WERI-Rb-1 (cell line): ENCODE measurements at regions not wholly inside any gene's neighbourhood (a gene's known extent, or its start where the extent isn't known, plus 50 kb on each side); places are given as distances from the start of the nearest gene placed in this dataset.

Experiments
- DNase-seq: peaks from one replicate; pipeline ENCODE4 v3.0.0-alpha.2; 2020
- H3K27ac ChIP-seq: fragments of 250-450 bp; sonication (Bioruptor Pico); 2 replicates; pipeline ENCODE4 v1.5.1; 2020; ENCODE audit warnings: mild to moderate bottlenecking, moderate library complexity
- H3K27me3 ChIP-seq: fragments of 250-450 bp; sonication (Bioruptor Pico); 2 replicates; pipeline ENCODE4 v1.5.1; 2021; ENCODE audit warnings: mild to moderate bottlenecking, low read depth, moderate library complexity; ENCODE audit not compliant: insufficient read depth, severe bottlenecking
- H3K36me3 ChIP-seq: fragments of 250-450 bp; sonication (Bioruptor Pico); 2 replicates; pipeline ENCODE4 v1.5.1; 2020; ENCODE audit warnings: mild to moderate bottlenecking, moderate library complexity
- H3K4me3 ChIP-seq: 2 replicates; pipeline ENCODE4 v1.5.1; 2011; ENCODE audit warnings: low read depth, mild to moderate bottlenecking, control low read depth, low read length
- H3K9me3 ChIP-seq: fragments of 250-450 bp; sonication (Bioruptor Pico); 2 replicates; pipeline ENCODE4 v1.5.1; 2021; ENCODE audit warnings: mild to moderate bottlenecking, moderate library complexity; ENCODE audit not compliant: severe bottlenecking
- CTCF ChIP-seq: IDR thresholded peaks from 2 replicates; pipeline ENCODE4 v1.5.1; 2011; ENCODE audit warnings: low read depth, mild to moderate bottlenecking, control low read depth, inconsistent platforms, low read length

DNA sequence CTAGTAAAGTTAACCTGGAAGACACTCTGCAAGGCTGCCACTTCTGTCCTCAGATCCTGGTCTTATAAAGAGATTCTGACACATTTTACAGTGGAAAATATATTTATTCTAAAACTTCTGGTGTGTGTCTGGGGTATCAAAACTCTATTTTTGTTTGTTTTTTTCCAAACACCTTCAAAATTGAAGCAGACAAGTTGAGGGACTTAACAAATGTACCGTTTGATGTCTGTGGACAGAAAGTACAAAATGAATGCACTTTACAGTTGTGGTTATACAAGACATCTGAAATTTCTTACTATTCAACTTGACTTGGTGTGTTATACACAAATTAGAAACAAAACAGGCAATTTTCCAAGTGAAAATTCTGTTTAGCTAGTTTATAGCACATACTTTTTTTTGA, 823.2 kb upstream of the SALL3 start:
- Histone ChIP-seq H3K27ac (no peak overlapping the region), H3K36me3 (no peaks in the 10 kb centered on the region), H3K27me3 (no peaks in the 10 kb centered on the region), H3K4me3 (no peak overlapping the region), H3K9me3 (no peaks in the 10 kb centered on the region)
- no peak for DNase-seq
- no peak for TF ChIP-seq CTCF

DNA sequence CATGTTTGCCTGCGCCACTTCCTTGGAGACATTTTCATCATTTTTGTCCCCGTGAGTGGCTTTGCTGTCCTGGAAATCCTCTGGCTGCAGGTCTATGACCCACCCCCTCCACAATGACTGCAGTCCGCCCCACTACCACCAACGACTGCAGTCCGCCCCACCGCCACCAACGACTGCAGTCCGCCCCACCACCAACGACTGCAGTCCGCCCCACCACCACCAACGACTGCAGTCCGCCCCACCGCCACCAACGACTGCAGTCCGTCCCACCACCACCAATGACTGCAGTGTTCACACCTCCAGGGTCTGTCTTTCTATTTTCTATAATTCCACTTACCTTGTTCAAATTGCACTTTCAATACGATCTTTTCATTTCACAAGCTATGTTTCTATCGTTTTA, 820.7 kb upstream of the SALL3 start:
- Histone ChIP-seq H3K36me3 (no peaks in the 10 kb centered on the region), H3K9me3 (no peaks in the 10 kb centered on the region), H3K27me3 (no peaks in the 10 kb centered on the region), H3K27ac (no peak overlapping the region), H3K4me3 (no peak overlapping the region)
- DNase-seq: no peak
- no peak for TF ChIP-seq CTCF

DNA sequence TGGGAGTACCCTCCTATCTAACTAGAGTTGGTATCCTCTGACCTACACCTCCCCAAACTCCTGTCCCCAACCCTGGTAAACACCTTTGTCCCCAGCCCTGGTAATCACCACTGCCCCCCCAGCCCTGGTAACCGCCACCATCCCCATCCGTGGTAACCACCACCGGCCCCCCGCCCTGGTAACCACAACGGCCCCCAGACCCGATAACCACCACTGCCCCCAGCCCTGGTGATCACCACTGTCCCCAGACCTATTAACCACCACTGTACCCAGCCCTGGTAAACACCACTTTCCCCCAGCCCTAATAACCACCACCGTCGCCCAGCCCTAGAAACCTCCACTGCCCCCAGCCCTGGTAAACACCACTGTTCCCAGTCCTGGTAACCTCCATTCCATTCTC, 820.2 kb upstream of the SALL3 start:
- DNase-seq: no peak
- no peak overlapping the region for H3K4me3 ChIP-seq
- H3K27me3 ChIP-seq: no peaks in the 10 kb centered on the region
- no peak for TF ChIP-seq CTCF
- no peaks in the 10 kb centered on the region for H3K9me3 ChIP-seq
- H3K27ac ChIP-seq: no peak overlapping the region
- H3K36me3 ChIP-seq: no peaks in the 10 kb centered on the region

DNA sequence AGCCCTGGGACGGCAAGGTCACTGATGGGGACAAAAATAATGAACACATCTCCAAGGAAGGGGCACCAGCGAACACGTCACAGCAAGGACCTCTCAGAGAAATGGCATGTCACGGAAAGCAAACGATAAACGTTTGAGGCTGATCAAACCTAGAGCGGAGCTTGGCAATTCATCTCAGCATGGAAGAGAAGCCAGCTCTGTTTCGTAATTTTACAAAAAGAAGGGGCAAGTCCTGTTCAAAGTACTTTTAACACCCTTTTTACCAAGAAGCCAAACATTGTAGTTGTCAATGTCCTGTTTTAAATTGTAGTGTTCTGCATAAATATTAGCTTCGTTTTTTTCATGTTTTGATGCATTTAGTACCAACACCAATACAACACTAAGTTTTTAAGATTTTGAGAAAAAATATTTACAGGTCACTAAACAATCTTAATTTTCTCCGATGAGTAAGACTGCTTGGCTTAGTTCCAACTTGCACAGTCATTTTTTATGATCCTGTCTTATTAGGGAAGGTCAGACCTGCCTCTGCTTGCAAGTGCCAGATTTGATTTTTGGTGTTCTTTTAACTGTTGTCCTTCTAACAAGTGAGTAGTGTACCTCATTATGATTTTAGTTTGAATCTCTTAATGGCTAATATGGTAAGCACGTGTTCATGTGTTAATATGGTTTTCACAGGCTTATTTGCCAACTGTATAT, 818.5 kb upstream of the SALL3 start:
- no peak for DNase-seq
- Histone ChIP-seq H3K27ac (no peak overlapping the region), H3K4me3 (no peak overlapping the region), H3K27me3 (no peaks in the 10 kb centered on the region), H3K9me3 (no peaks in the 10 kb centered on the region), H3K36me3 (no peaks in the 10 kb centered on the region)
- TF ChIP-seq CTCF: no peak

DNA sequence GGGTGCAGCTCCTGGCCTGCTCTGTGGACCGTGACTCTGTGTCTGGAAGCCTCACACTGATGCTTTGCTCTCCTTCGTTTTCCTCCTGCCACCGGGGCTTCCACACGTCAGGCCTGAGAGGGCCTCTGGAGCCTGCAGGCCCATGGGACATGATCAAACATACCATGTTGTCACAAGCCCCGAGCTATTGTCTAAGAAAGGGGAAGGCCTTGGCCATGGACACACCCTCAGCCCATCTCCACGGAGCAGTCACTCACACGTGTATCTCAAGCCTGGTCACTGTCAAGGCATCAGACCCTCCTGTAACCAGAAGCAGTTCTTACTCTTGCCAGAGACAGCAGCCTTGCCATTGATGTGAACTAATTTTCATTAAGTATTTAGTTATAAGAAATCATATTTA, 814.1 kb upstream of the SALL3 start:
- H3K27ac ChIP-seq: no peak overlapping the region
- no peaks in the 10 kb centered on the region for H3K9me3 ChIP-seq
- TF ChIP-seq CTCF: no peak
- DNase-seq: no peak
- no peaks in the 10 kb centered on the region for H3K36me3 ChIP-seq
- no peak overlapping the region for H3K4me3 ChIP-seq
- no peaks in the 10 kb centered on the region for H3K27me3 ChIP-seq

GRCh38 chr18:78168526-78168925, 811.1 kb upstream of the SALL3 start:
- no peaks in the 10 kb centered on the region for H3K9me3 ChIP-seq
- no peak for DNase-seq
- H3K27me3 ChIP-seq: no peaks in the 10 kb centered on the region
- no peak overlapping the region for H3K4me3 ChIP-seq
- no peak for TF ChIP-seq CTCF
- no peaks in the 10 kb centered on the region for H3K36me3 ChIP-seq
- H3K27ac ChIP-seq: no peak overlapping the region
